Stomach smooth muscle (tissue), 2 donors: ENCODE measurements at regions not wholly inside any gene's neighbourhood (a gene's known extent, or its start where the extent isn't known, plus 50 kb on each side); places are given as distances from the start of the nearest gene placed in this dataset.

Experiments used
- H3K27ac ChIP-seq: one replicate; pipeline ENCODE4 v1.7.0; 2013; ENCODE audit warnings: mild to moderate bottlenecking, low read length, inconsistent platforms
- H3K27me3 ChIP-seq, 2 donors: one replicate each; pipeline ENCODE4 v1.7.0; 2013; ENCODE audit warnings: low read length in 2 of 2; ENCODE audit not compliant: insufficient read depth in 2 of 2, control insufficient read depth in 1 of 2
- H3K36me3 ChIP-seq, 2 donors: one replicate each; pipeline ENCODE4 v1.7.0; 2013; ENCODE audit warnings: low read length in 2 of 2; ENCODE audit not compliant: control insufficient read depth in 2 of 2, insufficient read depth in 2 of 2
- H3K4me1 ChIP-seq: one replicate; pipeline ENCODE4 v1.7.0; 2013; ENCODE audit warnings: low read length; ENCODE audit not compliant: control insufficient read depth, insufficient read depth
- H3K4me3 ChIP-seq, 2 donors: one replicate each; pipeline ENCODE4 v1.7.0; 2013; ENCODE audit warnings: low read length in 2 of 2
- H3K9ac ChIP-seq, 2 donors: one replicate each; pipeline ENCODE4 v1.7.0; 2013; ENCODE audit warnings: low read length in 2 of 2, mild to moderate bottlenecking in 1 of 2
- H3K9me3 ChIP-seq, 2 donors: one replicate each; pipeline ENCODE4 v1.7.0; 2013; ENCODE audit warnings: low read length in 2 of 2; ENCODE audit not compliant: control insufficient read depth in 2 of 2
- donor health status: healthy.
- donor health status: Pancreatic carcinoma.

- Histone ChIP-seq H3K27ac (peak overlapping the region; percentile 31), H3K36me3 (no peaks in the 10 kb centered on the region), H3K9ac (no peak overlapping the region), H3K27me3 (no peaks in the 10 kb centered on the region), H3K9me3 (no peaks in the 10 kb centered on the region), H3K4me1 (peaks cover 47% of the 10 kb centered on the region), H3K4me3 (no peak overlapping the region)
Measured at GRCh38 chr11:130652671-130653335, 204.4 kb downstream of the ADAMTS15 start.

- H3K9ac ChIP-seq, result no peak overlapping the region
- H3K36me3 ChIP-seq, result no peaks in the 10 kb centered on the region
- no peaks in the 10 kb centered on the region for H3K27me3 ChIP-seq
- peak overlapping the region; percentile 31 for H3K27ac ChIP-seq
- peaks cover 43% of the 10 kb centered on the region for H3K4me1 ChIP-seq
- no peaks in the 10 kb centered on the region for H3K9me3 ChIP-seq
- no peak overlapping the region for H3K4me3 ChIP-seq
Measured at GRCh38 chr11:130653838-130654636, 205.6 kb downstream of the ADAMTS15 start.

GRCh38 chr11:130655300-130655699 is 206.9 kb downstream of the ADAMTS15 start:
- H3K36me3 ChIP-seq, result no peaks in the 10 kb centered on the region
- H3K9me3 ChIP-seq, result no peaks in the 10 kb centered on the region
- no peak overlapping the region for H3K4me3 ChIP-seq
- H3K27ac ChIP-seq, result no peak overlapping the region
- no peak overlapping the region for H3K9ac ChIP-seq
- peaks cover 30% of the 10 kb centered on the region for H3K4me1 ChIP-seq
- H3K27me3 ChIP-seq, result no peaks in the 10 kb centered on the region

- Histone ChIP-seq H3K9me3 (no peaks in the 10 kb centered on the region), H3K27ac (no peak overlapping the region), H3K4me3 (no peak overlapping the region), H3K9ac (no peak overlapping the region), H3K4me1 (peaks cover 13% of the 10 kb centered on the region), H3K27me3 (no peaks in the 10 kb centered on the region), H3K36me3 (no peaks in the 10 kb centered on the region)
Measured at GRCh38 chr11:130666781-130667251, 218.4 kb downstream of the ADAMTS15 start.

GRCh38 chr11:130668751-130669150 is 220.3 kb downstream of the ADAMTS15 start:
- no peaks in the 10 kb centered on the region for H3K27me3 ChIP-seq
- no peaks in the 10 kb centered on the region for H3K9me3 ChIP-seq
- no peak overlapping the region for H3K4me3 ChIP-seq
- no peak overlapping the region for H3K9ac ChIP-seq
- H3K36me3 ChIP-seq, result no peaks in the 10 kb centered on the region
- H3K27ac ChIP-seq, result no peak overlapping the region
- H3K4me1 ChIP-seq, result peaks cover 31% of the 10 kb centered on the region

- H3K9me3 ChIP-seq, result no peaks in the 10 kb centered on the region
- H3K4me3 ChIP-seq, result no peak overlapping the region
- H3K27ac ChIP-seq, result no peak overlapping the region
- H3K9ac ChIP-seq, result no peak overlapping the region
- no peaks in the 10 kb centered on the region for H3K36me3 ChIP-seq
- H3K4me1 ChIP-seq, result peaks cover 39% of the 10 kb centered on the region
- H3K27me3 ChIP-seq, result no peaks in the 10 kb centered on the region
Measured at GRCh38 chr11:130670200-130670599, 221.8 kb downstream of the ADAMTS15 start.

- H3K9ac ChIP-seq, result peak overlapping the region in 1 of 2 donors; percentile 36
- no peaks in the 10 kb centered on the region for H3K9me3 ChIP-seq
- H3K27me3 ChIP-seq, result no peaks in the 10 kb centered on the region
- H3K36me3 ChIP-seq, result no peaks in the 10 kb centered on the region
- H3K4me1 ChIP-seq, result peaks cover 56% of the 10 kb centered on the region
- peak overlapping the region in 1 of 2 donors; percentile 29 for H3K4me3 ChIP-seq
- peak overlapping the region; percentile 79 for H3K27ac ChIP-seq
Measured at GRCh38 chr11:130671801-130672700, 223.6 kb downstream of the ADAMTS15 start.

GRCh38 chr11:130672911-130673310 is 224.5 kb downstream of the ADAMTS15 start:
- no peaks in the 10 kb centered on the region for H3K9me3 ChIP-seq
- no peak overlapping the region for H3K4me3 ChIP-seq
- no peaks in the 10 kb centered on the region for H3K36me3 ChIP-seq
- peaks cover 61% of the 10 kb centered on the region for H3K4me1 ChIP-seq
- peak overlapping the region; percentile 79 for H3K27ac ChIP-seq
- H3K27me3 ChIP-seq, result no peaks in the 10 kb centered on the region
- no peak overlapping the region for H3K9ac ChIP-seq

GRCh38 chr11:130673698-130674097 is 225.3 kb downstream of the ADAMTS15 start:
- Histone ChIP-seq H3K9me3 (no peaks in the 10 kb centered on the region), H3K36me3 (no peaks in the 10 kb centered on the region), H3K27ac (peak overlapping the region; percentile 79), H3K4me1 (peaks cover 61% of the 10 kb centered on the region), H3K4me3 (no peak overlapping the region), H3K9ac (no peak overlapping the region), H3K27me3 (no peaks in the 10 kb centered on the region)

- Histone ChIP-seq H3K9ac (no peak overlapping the region), H3K27ac (peak overlapping the region; percentile 73), H3K27me3 (no peaks in the 10 kb centered on the region), H3K36me3 (no peaks in the 10 kb centered on the region), H3K4me1 (peaks cover 61% of the 10 kb centered on the region), H3K4me3 (no peak overlapping the region), H3K9me3 (peaks cover 7 to 8% of the 10 kb centered on the region in 2 donors)
Measured at GRCh38 chr11:130674686-130675308, 226.4 kb downstream of the ADAMTS15 start.
